ENCODE measurements at regions not wholly inside any gene's neighbourhood (a gene's known extent, or its start where the extent isn't known, plus 50 kb on each side); places are given as distances from the start of the nearest gene placed in this dataset.
"Not testable (repeated sequence)": the region's sequence is repeated elsewhere in the genome, so short reads cannot be mapped to it uniquely, and the experiment has no call there.

DNA sequence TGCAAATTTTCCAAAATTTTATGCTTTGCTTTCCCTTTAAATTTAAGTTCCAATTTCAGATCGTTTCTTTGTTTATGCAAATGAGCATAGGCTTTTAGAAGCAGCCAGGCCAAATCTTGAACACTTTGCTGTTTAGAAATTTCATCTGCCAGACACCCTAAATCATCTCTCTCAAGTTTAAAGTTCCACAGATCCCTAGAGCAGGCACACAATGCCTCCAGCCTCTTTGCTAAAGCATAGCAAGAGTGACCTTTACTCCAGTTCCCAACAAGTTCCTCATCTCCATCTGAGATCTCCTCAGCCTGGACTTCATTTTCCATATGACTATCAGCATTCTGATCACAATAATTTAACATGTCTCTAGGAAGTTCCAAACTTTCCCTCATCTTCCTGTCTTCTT is 254.5 kb downstream of the DLL1 start:
- TF ChIP-seq, protein P1, sequence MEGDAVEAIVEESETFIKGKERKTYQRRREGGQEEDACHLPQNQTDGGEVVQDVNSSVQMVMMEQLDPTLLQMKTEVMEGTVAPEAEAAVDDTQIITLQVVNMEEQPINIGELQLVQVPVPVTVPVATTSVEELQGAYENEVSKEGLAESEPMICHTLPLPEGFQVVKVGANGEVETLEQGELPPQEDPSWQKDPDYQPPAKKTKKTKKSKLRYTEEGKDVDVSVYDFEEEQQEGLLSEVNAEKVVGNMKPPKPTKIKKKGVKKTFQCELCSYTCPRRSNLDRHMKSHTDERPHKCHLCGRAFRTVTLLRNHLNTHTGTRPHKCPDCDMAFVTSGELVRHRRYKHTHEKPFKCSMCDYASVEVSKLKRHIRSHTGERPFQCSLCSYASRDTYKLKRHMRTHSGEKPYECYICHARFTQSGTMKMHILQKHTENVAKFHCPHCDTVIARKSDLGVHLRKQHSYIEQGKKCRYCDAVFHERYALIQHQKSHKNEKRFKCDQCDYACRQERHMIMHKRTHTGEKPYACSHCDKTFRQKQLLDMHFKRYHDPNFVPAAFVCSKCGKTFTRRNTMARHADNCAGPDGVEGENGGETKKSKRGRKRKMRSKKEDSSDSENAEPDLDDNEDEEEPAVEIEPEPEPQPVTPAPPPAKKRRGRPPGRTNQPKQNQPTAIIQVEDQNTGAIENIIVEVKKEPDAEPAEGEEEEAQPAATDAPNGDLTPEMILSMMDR (IDR thresholded peaks at IDR 0.05) = not testable (repeated sequence)
- TF ChIP-seq POLR2A (IDR thresholded peaks at IDR 0.05) = not testable (repeated sequence)
